ENCODE measurements at regions not wholly inside any gene's neighbourhood (a gene's known extent, or its start where the extent isn't known, plus 50 kb on each side); places are given as distances from the start of the nearest gene placed in this dataset.
"Not testable (repeated sequence)": the region's sequence is repeated elsewhere in the genome, so short reads cannot be mapped to it uniquely, and the experiment has no call there.

- DNase-seq (ENCODE audit: low read depth in 1 of 2, low spot score in 1 of 2), result no peak
- TF ChIP-seq JUND (IDR thresholded peaks at IDR 0.05; ENCODE audit: low read depth), result no peak
- in situ Hi-C loops (cut with HindIII; ENCODE audit: low pct_unique_long_range_greater_than_20kb, low sequenced_read_pairs), result no loop called here
Measured at GRCh38 chr17:5874486-5874885, 195.7 kb upstream of the WSCD1 start.

DNA sequence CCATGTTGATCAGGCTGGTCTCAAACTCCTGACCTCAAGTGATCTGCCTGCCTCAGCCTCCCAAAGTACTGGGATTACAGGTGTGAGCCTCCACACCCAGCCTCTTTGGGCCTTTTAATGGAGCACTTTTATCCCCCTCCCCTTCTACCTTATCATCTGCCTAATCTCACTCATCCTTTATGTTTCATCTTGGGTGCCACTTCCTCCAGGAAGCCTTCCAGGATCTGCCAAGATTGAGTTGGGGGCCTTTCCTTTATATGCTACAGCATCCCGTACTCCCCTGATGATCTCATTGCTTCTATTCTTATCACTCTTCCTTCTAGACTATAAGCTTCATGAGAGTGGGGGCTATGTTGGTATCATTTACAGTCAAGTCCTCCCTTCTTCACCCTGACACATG lies 192.8 kb upstream of the WSCD1 start:
- no peak for TF ChIP-seq JUND (IDR thresholded peaks at IDR 0.05; ENCODE audit: low read depth)
- in situ Hi-C loops (cut with HindIII; ENCODE audit: low pct_unique_long_range_greater_than_20kb, low sequenced_read_pairs), result no loop called here
- no peak for DNase-seq (ENCODE audit: low read depth in 1 of 2, low spot score in 1 of 2)

- no peak for TF ChIP-seq JUND (IDR thresholded peaks at IDR 0.05; ENCODE audit: low read depth)
- in situ Hi-C loops (cut with HindIII; ENCODE audit: low pct_unique_long_range_greater_than_20kb, low sequenced_read_pairs), result no loop called here
- DNase-seq (ENCODE audit: low read depth in 1 of 2, low spot score in 1 of 2), result no peak
Measured at GRCh38 chr17:5877948-5878347, 192.2 kb upstream of the WSCD1 start.

GRCh38 chr17:5881849-5882248 lies 188.3 kb upstream of the WSCD1 start:
- no peak for DNase-seq (ENCODE audit: low read depth in 1 of 2, low spot score in 1 of 2)
- no peak for TF ChIP-seq JUND (IDR thresholded peaks at IDR 0.05; ENCODE audit: low read depth)
- in situ Hi-C loops (cut with HindIII; ENCODE audit: low pct_unique_long_range_greater_than_20kb, low sequenced_read_pairs), result no loop called here

DNA sequence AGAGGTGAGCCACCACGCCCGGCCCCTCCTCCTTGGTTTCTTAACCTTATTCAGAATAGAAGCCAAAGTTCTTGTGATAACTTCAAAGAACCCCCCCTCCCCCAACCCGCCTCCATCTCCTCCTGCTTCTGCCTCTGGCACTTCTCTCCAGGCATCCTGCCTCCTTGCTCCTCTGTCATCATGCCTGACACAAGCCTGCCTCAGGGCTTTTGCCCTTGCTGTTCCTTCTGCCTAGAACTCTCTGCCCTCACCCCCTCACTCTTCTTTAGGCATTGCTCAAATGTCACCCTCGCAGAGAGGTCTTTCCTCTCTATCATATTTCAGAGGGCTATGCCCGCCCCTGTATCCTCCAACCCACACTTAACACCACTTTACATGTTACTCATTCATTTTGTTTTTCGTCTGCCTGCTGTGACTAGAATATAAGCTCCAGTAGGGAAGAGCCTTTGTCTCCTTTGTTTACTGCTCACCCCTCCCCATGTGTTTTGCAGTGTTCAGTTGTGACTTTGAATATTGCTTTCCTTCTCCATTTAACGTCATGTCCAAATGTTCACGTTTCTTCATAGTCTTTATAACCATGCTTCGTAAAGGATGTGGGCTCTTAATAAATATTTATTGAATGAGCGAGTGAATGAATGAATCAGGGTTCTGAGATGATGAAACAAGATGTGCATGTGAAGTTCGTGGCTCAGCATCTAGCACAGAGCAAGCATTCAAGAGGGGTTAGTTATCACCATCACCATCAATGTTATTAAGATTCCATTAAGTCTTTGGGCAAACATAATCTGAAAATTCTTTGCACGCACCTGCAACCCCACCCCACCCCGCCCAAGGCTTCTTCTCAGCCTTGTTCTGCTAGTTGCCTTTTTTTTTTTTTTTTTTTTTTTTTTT lies 186.2 kb upstream of the WSCD1 start:
- TF ChIP-seq JUND (IDR thresholded peaks at IDR 0.05; ENCODE audit: low read depth), result no peak
- in situ Hi-C loops (cut with HindIII; ENCODE audit: low pct_unique_long_range_greater_than_20kb, low sequenced_read_pairs), result no loop called here
- DNase-seq (ENCODE audit: low read depth in 1 of 2, low spot score in 1 of 2), result no peak

DNA sequence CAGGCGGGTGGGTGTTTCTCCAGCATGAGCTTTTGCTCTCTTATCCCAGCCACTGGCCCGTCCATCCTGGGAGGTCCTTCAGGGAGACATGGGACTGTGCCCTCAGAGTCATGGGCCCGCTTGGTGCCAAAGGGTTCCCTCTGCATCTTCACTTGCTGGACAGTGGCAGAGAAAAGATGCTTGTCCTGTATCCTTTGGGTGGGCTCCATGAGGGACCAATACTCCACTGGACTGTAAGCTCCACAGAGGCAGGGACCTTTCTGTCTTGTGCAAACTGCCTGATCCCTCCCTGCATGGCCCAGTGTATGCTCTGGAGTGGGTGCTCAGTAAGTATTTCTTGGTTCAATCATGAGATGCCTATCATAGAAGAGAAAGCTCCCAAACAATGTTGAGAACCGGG lies 184.8 kb upstream of the WSCD1 start:
- in situ Hi-C loops (cut with HindIII; ENCODE audit: low pct_unique_long_range_greater_than_20kb, low sequenced_read_pairs), result no loop called here
- no peak for DNase-seq (ENCODE audit: low read depth in 1 of 2, low spot score in 1 of 2)
- no peak for TF ChIP-seq JUND (IDR thresholded peaks at IDR 0.05; ENCODE audit: low read depth)

DNA sequence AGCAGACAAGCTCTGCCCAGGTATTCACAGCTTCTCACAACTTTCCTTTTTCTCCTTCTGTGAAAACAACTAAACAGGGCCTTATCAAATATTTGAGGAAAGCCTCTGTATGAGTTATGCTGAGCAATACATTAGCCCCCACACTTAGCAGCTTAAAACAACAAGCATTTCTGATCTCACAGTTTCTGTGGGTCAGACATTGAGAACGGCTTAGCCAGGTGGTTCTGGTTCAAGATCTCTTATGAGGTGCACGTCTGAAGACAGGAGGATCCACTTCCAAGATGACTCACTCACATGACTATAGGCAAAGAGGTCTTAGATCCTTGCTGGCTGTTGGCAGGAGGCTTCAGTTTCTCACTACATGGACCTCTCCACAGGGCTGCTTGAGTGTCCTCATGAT lies 181.4 kb upstream of the WSCD1 start:
- in situ Hi-C loops (cut with HindIII; ENCODE audit: low pct_unique_long_range_greater_than_20kb, low sequenced_read_pairs), result no loop called here
- no peak for TF ChIP-seq JUND (IDR thresholded peaks at IDR 0.05; ENCODE audit: low read depth)
- DNase-seq (ENCODE audit: low read depth in 1 of 2, low spot score in 1 of 2), result no peak

GRCh38 chr17:5892921-5893675 lies 177.1 kb upstream of the WSCD1 start:
- no peak for DNase-seq (ENCODE audit: low read depth in 1 of 2, low spot score in 1 of 2)
- in situ Hi-C loops (cut with HindIII; ENCODE audit: low pct_unique_long_range_greater_than_20kb, low sequenced_read_pairs), result no loop called here
- TF ChIP-seq JUND (IDR thresholded peaks at IDR 0.05; ENCODE audit: low read depth), result no peak

DNA sequence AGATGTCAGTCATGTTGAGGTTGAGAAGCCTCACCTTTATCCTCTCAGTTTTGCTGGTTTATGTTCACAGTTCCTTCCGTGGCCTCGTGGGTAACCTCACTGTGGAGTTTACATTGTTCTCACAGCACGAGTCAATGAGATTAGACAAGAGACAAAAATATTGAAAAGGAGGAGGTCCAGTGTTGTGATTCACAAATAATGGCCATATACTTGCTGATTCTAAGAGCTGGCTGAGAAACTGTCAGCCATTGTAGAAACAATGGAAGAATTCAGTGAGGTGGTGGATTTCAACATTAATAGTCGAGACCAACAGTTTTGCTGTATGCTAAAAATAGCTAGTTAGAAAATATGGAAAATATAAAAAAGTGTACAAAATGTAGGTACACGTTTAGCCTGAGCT lies 176.4 kb upstream of the WSCD1 start:
- no peak for DNase-seq (ENCODE audit: low read depth in 1 of 2, low spot score in 1 of 2)
- no peak for TF ChIP-seq JUND (IDR thresholded peaks at IDR 0.05; ENCODE audit: low read depth)
- in situ Hi-C loops (cut with HindIII; ENCODE audit: low pct_unique_long_range_greater_than_20kb, low sequenced_read_pairs), result no loop called here

GRCh38 chr17:5895276-5895675 lies 174.9 kb upstream of the WSCD1 start:
- no peak for TF ChIP-seq JUND (IDR thresholded peaks at IDR 0.05; ENCODE audit: low read depth)
- in situ Hi-C loops (cut with HindIII; ENCODE audit: low pct_unique_long_range_greater_than_20kb, low sequenced_read_pairs), result no loop called here
- no peak for DNase-seq (ENCODE audit: low read depth in 1 of 2, low spot score in 1 of 2)

DNA sequence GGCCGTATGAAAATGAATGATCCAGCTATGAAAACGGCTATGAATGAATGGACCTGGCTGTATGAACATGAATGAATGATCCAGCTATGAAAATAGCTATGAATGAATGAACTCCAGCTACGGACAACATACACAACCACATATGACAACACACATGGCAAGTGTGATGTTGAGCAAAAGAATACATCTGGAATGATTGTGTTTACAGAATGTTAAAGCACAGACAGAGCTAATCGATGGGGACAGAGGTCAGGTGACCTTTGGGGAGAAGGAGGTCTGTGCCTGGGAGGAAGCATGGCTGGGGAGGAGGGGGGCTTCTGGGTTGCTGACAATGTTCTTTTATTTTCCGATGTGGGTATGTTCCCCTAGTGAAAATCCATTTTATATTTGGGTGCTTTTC lies 174.0 kb upstream of the WSCD1 start:
- DNase-seq (ENCODE audit: low read depth in 1 of 2, low spot score in 1 of 2), result no peak
- no peak for TF ChIP-seq JUND (IDR thresholded peaks at IDR 0.05; ENCODE audit: low read depth)
- in situ Hi-C loops (cut with HindIII; ENCODE audit: low pct_unique_long_range_greater_than_20kb, low sequenced_read_pairs), result no loop called here

GRCh38 chr17:5897275-5897911 lies 172.8 kb upstream of the WSCD1 start:
- in situ Hi-C loops (cut with HindIII; ENCODE audit: low pct_unique_long_range_greater_than_20kb, low sequenced_read_pairs), result no loop called here
- TF ChIP-seq JUND (IDR thresholded peaks at IDR 0.05; ENCODE audit: low read depth), result no peak
- DNase-seq (ENCODE audit: low read depth in 1 of 2, low spot score in 1 of 2), result no peak

DNA sequence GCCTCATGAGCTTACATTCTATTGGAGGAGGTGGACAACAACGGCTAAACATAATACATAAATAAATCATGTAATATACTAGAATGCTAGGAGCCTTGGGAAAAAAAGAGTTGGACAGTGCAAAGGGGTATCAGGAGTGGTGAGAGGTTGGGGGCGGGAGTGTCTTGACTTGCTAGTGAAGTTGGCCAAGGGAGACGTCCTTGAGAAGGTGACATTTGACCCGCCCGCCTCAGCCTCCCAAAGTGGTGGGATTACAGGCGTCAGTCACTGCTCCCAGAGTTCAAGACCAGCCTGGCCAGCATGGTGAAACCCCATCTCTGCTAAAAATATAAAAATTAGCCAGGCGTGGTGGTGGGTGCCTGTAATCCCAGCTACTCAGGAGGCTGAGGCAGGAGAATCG lies 172.2 kb upstream of the WSCD1 start:
- in situ Hi-C loops (cut with HindIII; ENCODE audit: low pct_unique_long_range_greater_than_20kb, low sequenced_read_pairs); DNase-seq (ENCODE audit: low read depth in 1 of 2, low spot score in 1 of 2): not testable (repeated sequence)
